Right lobe of liver (tissue), 4 donors: ENCODE measurements at regions not wholly inside any gene's neighbourhood (a gene's known extent, or its start where the extent isn't known, plus 50 kb on each side); places are given as distances from the start of the nearest gene placed in this dataset.

ENCODE experiments used
- CTCF ChIP-seq, 4 donors: fragments of 200-600 bp in 3 of 4; fragments of 450-650 bp in 1 of 4; IDR thresholded peaks; one replicate each; pipeline versions ENCODE4 v1.5.1 to v1.8.0; 2016 to 2022; ENCODE audit warnings: antibody characterized with exemption in 4 of 4, mild to moderate bottlenecking in 2 of 4
- POLR2A ChIP-seq: fragments of 450-650 bp; IDR thresholded peaks from one replicate; pipeline ENCODE4 v1.6.1; 2017; ENCODE audit warnings: antibody characterized with exemption, mild to moderate bottlenecking
- donor health status: DM: no; HTN: no; CAD: no.
- donor health status: DM: no; HTN: no; CAD: no.
- donor health status: DM: no; HTN: yes; CAD: no.

DNA sequence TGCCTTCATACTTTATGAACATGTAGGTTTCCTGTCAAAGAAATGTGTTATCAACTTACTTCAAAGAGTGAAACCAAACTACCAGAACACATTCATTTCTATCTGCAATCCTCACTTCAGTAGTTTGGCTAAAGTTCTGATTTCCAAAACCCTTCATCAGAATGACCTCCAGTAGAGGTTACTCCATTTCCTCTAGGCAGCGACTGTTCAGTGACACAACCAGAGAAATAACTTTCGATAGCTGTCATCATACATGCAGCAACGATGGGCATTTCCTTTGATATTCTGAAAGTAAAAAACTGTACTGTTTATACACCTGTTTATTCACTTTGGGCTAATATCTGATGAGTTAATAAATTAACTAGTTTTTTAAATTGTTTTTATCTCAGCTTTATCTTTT lies 532.5 kb upstream of the IZUMO3 start:
- TF ChIP-seq CTCF (IDR thresholded peaks at IDR 0.05) (no peak), POLR2A (no peak)
